Right forelimb (tissue), 1 donor: ENCODE measurements at regions not wholly inside any gene's neighbourhood (a gene's known extent, or its start where the extent isn't known, plus 50 kb on each side); places are given as distances from the start of the nearest gene placed in this dataset.

Source experiments
- DNase-seq: peaks from one replicate; pipeline ENCODE4 v3.0.0-alpha.2; 2018

- no peak for DNase-seq
These were observed 115.4 kb downstream of the EFNB1 start for GRCh38 chrX:68944211-68944610.

- no peak for DNase-seq
These were observed 114.0 kb downstream of the EFNB1 start for GRCh38 chrX:68942840-68943239.

GRCh38 chrX:68942104-68942503 is 113.3 kb downstream of the EFNB1 start:
- no peak for DNase-seq

- no peak for DNase-seq
These were observed 112.6 kb downstream of the EFNB1 start for GRCh38 chrX:68941385-68941952.

GRCh38 chrX:68940601-68941000 is 111.8 kb downstream of the EFNB1 start:
- DNase-seq = no peak

GRCh38 chrX:68939868-68940267 is 111.0 kb downstream of the EFNB1 start:
- no peak for DNase-seq

GRCh38 chrX:68938244-68939004 is 109.6 kb downstream of the EFNB1 start:
- DNase-seq = no peak

- DNase-seq = no peak
These were observed 108.8 kb downstream of the EFNB1 start for GRCh38 chrX:68937581-68937980.

- DNase-seq = no peak
These were observed 107.8 kb downstream of the EFNB1 start for GRCh38 chrX:68936608-68937007.

- no peak for DNase-seq
These were observed 107.3 kb downstream of the EFNB1 start for GRCh38 chrX:68936126-68936525.

- DNase-seq = no peak
These were observed 106.5 kb downstream of the EFNB1 start for GRCh38 chrX:68935362-68935761.

- no peak for DNase-seq
These were observed 106.1 kb downstream of the EFNB1 start for GRCh38 chrX:68934922-68935321.

GRCh38 chrX:68934421-68934820 is 105.6 kb downstream of the EFNB1 start:
- no peak for DNase-seq

- DNase-seq = no peak
These were observed 103.8 kb downstream of the EFNB1 start for GRCh38 chrX:68932611-68933010.

GRCh38 chrX:68931345-68931744 is 102.5 kb downstream of the EFNB1 start:
- DNase-seq = no peak

GRCh38 chrX:68930542-68931317 is 101.9 kb downstream of the EFNB1 start:
- no peak for DNase-seq

GRCh38 chrX:68929332-68930150 is 100.7 kb downstream of the EFNB1 start:
- no peak for DNase-seq

GRCh38 chrX:68928401-68928800 is 99.6 kb downstream of the EFNB1 start:
- DNase-seq = no peak

- no peak for DNase-seq
These were observed 98.4 kb downstream of the EFNB1 start for GRCh38 chrX:68927178-68927577.

GRCh38 chrX:68923147-68923546 is 94.3 kb downstream of the EFNB1 start:
- no peak for DNase-seq

- no peak for DNase-seq
These were observed 93.2 kb downstream of the EFNB1 start for GRCh38 chrX:68922013-68922412.

GRCh38 chrX:68920561-68920960 is 91.7 kb downstream of the EFNB1 start:
- DNase-seq = peak; percentile 56

GRCh38 chrX:68919707-68920106 is 90.9 kb downstream of the EFNB1 start:
- no peak for DNase-seq
